ENCODE measurements at regions not wholly inside any gene's neighbourhood (a gene's known extent, or its start where the extent isn't known, plus 50 kb on each side); places are given as distances from the start of the nearest gene placed in this dataset.

DNA sequence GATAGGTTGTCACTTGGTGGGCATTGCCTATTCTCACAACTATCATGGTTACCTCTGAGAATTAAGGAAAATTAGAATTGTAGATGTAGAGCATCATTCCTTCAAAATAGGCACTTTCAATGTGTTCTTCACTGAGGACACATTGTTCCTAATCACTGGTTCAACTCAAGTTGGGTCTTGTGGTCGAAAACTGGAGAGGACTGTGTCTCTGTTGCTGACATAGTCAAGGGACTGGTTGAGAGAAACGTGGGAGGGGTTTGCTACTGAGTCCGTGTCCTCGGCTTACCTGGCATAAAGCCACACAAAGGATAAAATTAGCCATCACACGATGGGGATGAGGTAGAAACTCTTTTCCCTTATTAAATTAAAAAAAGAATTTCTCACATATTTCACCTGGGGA, 205.9 kb upstream of the CD180 start:
- TF ChIP-seq REST (IDR thresholded peaks at IDR 0.05; ENCODE audit: low read depth), result no peak
- TF ChIP-seq, protein P1, sequence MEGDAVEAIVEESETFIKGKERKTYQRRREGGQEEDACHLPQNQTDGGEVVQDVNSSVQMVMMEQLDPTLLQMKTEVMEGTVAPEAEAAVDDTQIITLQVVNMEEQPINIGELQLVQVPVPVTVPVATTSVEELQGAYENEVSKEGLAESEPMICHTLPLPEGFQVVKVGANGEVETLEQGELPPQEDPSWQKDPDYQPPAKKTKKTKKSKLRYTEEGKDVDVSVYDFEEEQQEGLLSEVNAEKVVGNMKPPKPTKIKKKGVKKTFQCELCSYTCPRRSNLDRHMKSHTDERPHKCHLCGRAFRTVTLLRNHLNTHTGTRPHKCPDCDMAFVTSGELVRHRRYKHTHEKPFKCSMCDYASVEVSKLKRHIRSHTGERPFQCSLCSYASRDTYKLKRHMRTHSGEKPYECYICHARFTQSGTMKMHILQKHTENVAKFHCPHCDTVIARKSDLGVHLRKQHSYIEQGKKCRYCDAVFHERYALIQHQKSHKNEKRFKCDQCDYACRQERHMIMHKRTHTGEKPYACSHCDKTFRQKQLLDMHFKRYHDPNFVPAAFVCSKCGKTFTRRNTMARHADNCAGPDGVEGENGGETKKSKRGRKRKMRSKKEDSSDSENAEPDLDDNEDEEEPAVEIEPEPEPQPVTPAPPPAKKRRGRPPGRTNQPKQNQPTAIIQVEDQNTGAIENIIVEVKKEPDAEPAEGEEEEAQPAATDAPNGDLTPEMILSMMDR (IDR thresholded peaks at IDR 0.05 in 2 of 3, conservative IDR thresholded peaks at IDR 0.05 in 1 of 3; ENCODE audit: borderline replicate concordance in 1 of 3, insufficient read depth in 1 of 3, low read depth in 2 of 3, low read length in 2 of 3), result no peak
- no peak for TF ChIP-seq YY1 (IDR thresholded peaks at IDR 0.05; ENCODE audit: extremely low read depth, insufficient replicate concordance, low read depth, low read length)
- no peak for TF ChIP-seq TCF7L2 (IDR thresholded peaks at IDR 0.05; ENCODE audit: borderline replicate concordance, extremely low read depth, insufficient read depth, insufficient read length)
- TF ChIP-seq EZH2 (IDR thresholded peaks at IDR 0.05), result no peak
- no peak for TF ChIP-seq POLR2A (IDR thresholded peaks at IDR 0.05; ENCODE audit: borderline replicate concordance, extremely low read depth, insufficient read depth, insufficient read length)
- TF ChIP-seq RAD21 (IDR thresholded peaks at IDR 0.05; ENCODE audit: low read depth), result no peak
- no peak for TF ChIP-seq EZH2phosphoT487 (IDR thresholded peaks at IDR 0.05; ENCODE audit: borderline replicate concordance)
- no peak for TF ChIP-seq POLR2AphosphoS5 (IDR thresholded peaks at IDR 0.05; ENCODE audit: low read depth, low read length)
- no peak for TF ChIP-seq CBX3 (IDR thresholded peaks at IDR 0.05; ENCODE audit: low read depth)
- TF ChIP-seq SIN3A (IDR thresholded peaks at IDR 0.05; ENCODE audit: low read depth), result no peak
- no peak for TF ChIP-seq JUND (IDR thresholded peaks at IDR 0.05)
- TF ChIP-seq FOSL1 (IDR thresholded peaks at IDR 0.05; ENCODE audit: low read depth), result no peak
